ENCODE measurements at regions not wholly inside any gene's neighbourhood (a gene's known extent, or its start where the extent isn't known, plus 50 kb on each side); places are given as distances from the start of the nearest gene placed in this dataset.

DNA sequence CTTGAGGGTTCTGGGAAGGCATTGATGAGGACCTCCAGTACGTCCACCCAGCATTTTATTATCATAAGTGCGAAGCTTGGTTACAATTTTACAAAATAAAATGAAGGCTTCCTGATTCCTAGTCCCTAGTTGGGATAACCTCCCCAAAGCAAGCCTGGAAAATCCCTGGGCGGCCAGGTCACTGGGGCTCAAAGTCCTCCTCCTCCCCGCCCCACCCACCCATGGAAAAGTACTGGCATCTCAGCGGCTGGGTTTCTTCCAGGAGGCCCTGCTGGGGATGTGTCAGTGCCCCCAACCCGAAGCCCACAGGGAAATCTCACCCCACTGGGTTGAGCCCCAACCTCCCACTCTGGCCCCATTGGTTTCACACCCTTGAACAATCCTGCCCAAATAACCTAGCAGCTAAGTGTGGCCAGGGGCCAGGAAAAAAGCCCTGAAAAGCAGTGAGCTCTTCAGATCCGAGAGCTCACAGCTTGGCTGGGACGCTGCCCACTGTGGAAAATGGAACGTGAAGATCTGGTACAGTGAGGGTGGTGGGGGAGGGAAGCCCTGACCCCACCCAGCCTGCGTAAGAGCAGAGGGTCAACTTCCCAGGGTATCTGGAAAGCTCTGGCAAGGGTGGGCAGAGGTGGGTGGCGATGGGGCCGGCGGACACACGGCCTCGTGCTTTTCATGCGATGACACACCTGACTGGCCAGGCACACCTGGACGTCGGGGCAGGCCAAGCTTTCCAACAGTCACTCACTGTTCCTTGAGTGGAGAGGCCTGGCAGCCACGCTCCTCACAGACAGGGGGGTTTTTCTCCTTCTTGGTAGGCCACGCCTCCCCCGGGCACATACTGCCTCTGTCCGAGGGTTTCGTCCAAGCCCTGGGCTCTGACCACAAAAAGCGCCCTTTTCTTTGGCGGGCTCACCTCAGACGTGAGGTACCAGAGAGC, 324.5 kb downstream of the SOX9 start:
- no peak overlapping the region for H3K27ac ChIP-seq
- H3K27me3 ChIP-seq: no peaks in the 10 kb centered on the region
- H3K4me1 ChIP-seq: peaks cover 4% of the 10 kb centered on the region
- TF ChIP-seq POLR2A (IDR thresholded peaks at IDR 0.05) (no peak), CTCF (IDR thresholded peaks at IDR 0.05) (no peak), POLR2AphosphoS5 (IDR thresholded peaks at IDR 0.05; ENCODE audit: insufficient read depth in 1 of 2, low read depth in 1 of 2) (no peak)
- DNase-seq (ENCODE audit: extremely low spot score in 2 of 2): no peak
- H3K4me3 ChIP-seq: no peak overlapping the region
- intact Hi-C loops (cut with DNase I): no loop called here
- H3K36me3 ChIP-seq: no peaks in the 10 kb centered on the region
- no peaks in the 10 kb centered on the region for H3K9me3 ChIP-seq

GRCh38 chr17:72446118-72446517, 325.3 kb downstream of the SOX9 start:
- Histone ChIP-seq H3K4me3 (no peak overlapping the region), H3K27ac (no peak overlapping the region), H3K36me3 (no peaks in the 10 kb centered on the region), H3K27me3 (no peaks in the 10 kb centered on the region), H3K9me3 (no peaks in the 10 kb centered on the region), H3K4me1 (peaks cover 4% of the 10 kb centered on the region)
- TF ChIP-seq CTCF (IDR thresholded peaks at IDR 0.05): no peak
- no peak for TF ChIP-seq POLR2AphosphoS5 (IDR thresholded peaks at IDR 0.05; ENCODE audit: insufficient read depth in 1 of 2, low read depth in 1 of 2)
- TF ChIP-seq POLR2A (IDR thresholded peaks at IDR 0.05): no peak
- DNase-seq (ENCODE audit: extremely low spot score in 2 of 2): no peak
- intact Hi-C loops (cut with DNase I): no loop called here

- TF ChIP-seq POLR2AphosphoS5 (IDR thresholded peaks at IDR 0.05; ENCODE audit: insufficient read depth in 1 of 2, low read depth in 1 of 2): no peak
- TF ChIP-seq POLR2A (IDR thresholded peaks at IDR 0.05): no peak
- TF ChIP-seq CTCF (IDR thresholded peaks at IDR 0.05): no peak
- no peak for DNase-seq (ENCODE audit: extremely low spot score in 2 of 2)
- no peak overlapping the region for H3K27ac ChIP-seq
These were observed 325.9 kb downstream of the SOX9 start for GRCh38 chr17:72446525-72447250.

GRCh38 chr17:72447251-72447640, 326.4 kb downstream of the SOX9 start:
- H3K27ac ChIP-seq: no peak overlapping the region
- intact Hi-C loops (cut with DNase I): no loop called here
- TF ChIP-seq CTCF (IDR thresholded peaks at IDR 0.05) (no peak), POLR2A (IDR thresholded peaks at IDR 0.05) (no peak), POLR2AphosphoS5 (IDR thresholded peaks at IDR 0.05; ENCODE audit: insufficient read depth in 1 of 2, low read depth in 1 of 2) (no peak)
- H3K9me3 ChIP-seq: no peaks in the 10 kb centered on the region
- H3K36me3 ChIP-seq: no peaks in the 10 kb centered on the region
- no peaks in the 10 kb centered on the region for H3K27me3 ChIP-seq
- no peak overlapping the region for H3K4me3 ChIP-seq
- DNase-seq (ENCODE audit: extremely low spot score in 2 of 2): no peak
- H3K4me1 ChIP-seq: peaks cover 4% of the 10 kb centered on the region

More at GRCh38 chr17:72446525-72447250, 325.9 kb downstream of the SOX9 start:
- H3K27me3 ChIP-seq: no peaks in the 10 kb centered on the region
- intact Hi-C loops (cut with DNase I): no loop called here
- H3K4me1 ChIP-seq: peaks cover 4% of the 10 kb centered on the region
- H3K36me3 ChIP-seq: no peaks in the 10 kb centered on the region
- H3K9me3 ChIP-seq: no peaks in the 10 kb centered on the region
- H3K4me3 ChIP-seq: no peak overlapping the region

Data from vagina (tissue), 2 donors.